Upper lobe of left lung (tissue), 6 donors: ENCODE measurements at regions not wholly inside any gene's neighbourhood (a gene's known extent, or its start where the extent isn't known, plus 50 kb on each side); places are given as distances from the start of the nearest gene placed in this dataset.

Experiments used
- ATAC-seq, 2 donors: fragments of 200-7000 bp; cut with Tn5 transposase; one replicate each; pipeline ENCODE4 v1.9.1; 2022; ENCODE audit warnings: mild to moderate bottlenecking in 2 of 2, moderate library complexity in 2 of 2; ENCODE audit not compliant: low FRiP score in 2 of 2
- DNase-seq, 2 donors: peaks; one replicate each; pipeline ENCODE4 v3.0.0-alpha.2; 2019 to 2020
- H3K27ac ChIP-seq, 4 donors: fragments of 200-600 bp; sonication (generic); one replicate each; pipeline ENCODE4 v1.5.1; 2016 to 2019
- H3K27me3 ChIP-seq, 4 donors: fragments of 200-600 bp; sonication (generic); one replicate each; pipeline ENCODE4 v1.5.1; 2017 to 2019
- H3K36me3 ChIP-seq, 4 donors: fragments of 200-600 bp; sonication (generic); one replicate each; pipeline ENCODE4 v1.5.1; 2016 to 2019
- H3K4me1 ChIP-seq, 4 donors: fragments of 200-600 bp; sonication (generic); one replicate each; pipeline ENCODE4 v1.5.1; 2018 to 2019
- H3K4me3 ChIP-seq, 4 donors: fragments of 200-600 bp; sonication (generic); one replicate each; pipeline ENCODE4 v1.5.1; 2017 to 2019; ENCODE audit warnings: mild to moderate bottlenecking in 2 of 4, moderate library complexity in 1 of 4
- H3K9me3 ChIP-seq, 4 donors: fragments of 200-600 bp; sonication (generic); one replicate each; pipeline ENCODE4 v1.5.1; 2018 to 2019
- CTCF ChIP-seq, 6 experiments: fragments of 450-650 bp in 4 of 6; fragments of 200-600 bp in 2 of 6; sonication (generic) in 2 of 6; IDR thresholded peaks; one replicate each; pipeline ENCODE4 v1.5.1; 2016 to 2019; ENCODE audit warnings: antibody characterized with exemption in 6 of 6
- EP300 ChIP-seq, 4 donors: sonication (generic); formaldehyde crosslinking; IDR thresholded peaks; one replicate each; pipeline ENCODE4 v1.5.1; 2017; ENCODE audit warnings: antibody characterized with exemption in 4 of 4, control low read depth in 2 of 4
- POLR2A ChIP-seq, 4 donors: fragments of 450-650 bp; IDR thresholded peaks; one replicate each; pipeline ENCODE4 v1.5.1; 2016 to 2017; ENCODE audit warnings: antibody characterized with exemption in 4 of 4, mild to moderate bottlenecking in 2 of 4
- POLR2AphosphoS5 ChIP-seq, 2 donors: sonication (generic); formaldehyde crosslinking; IDR thresholded peaks; one replicate each; pipeline ENCODE4 v1.5.1; 2017; ENCODE audit warnings: antibody characterized with exemption in 2 of 2
- WGBS, 2 donors: methylation state at CpG; one replicate each; pipeline ENCODE4 v1.1.5; 2017 to 2018; 5-methylcytosine and 5-hydroxymethylcytosine counted together
- donor health status: DM: no; HTN: no; CAD: no; lungs with moderate emphysema.
- donor health status: DM: no; HTN: yes; CAD: no; lungs with severe emphysema.

- TF ChIP-seq POLR2AphosphoS5 (IDR thresholded peaks at IDR 0.05) (no peak), POLR2A (IDR thresholded peaks at IDR 0.05) (no peak), EP300 (IDR thresholded peaks at IDR 0.05) (no peak), CTCF (IDR thresholded peaks at IDR 0.05) (no peak)
- 77 to 81% methylated on average over 6 of the region's 6 CpGs for WGBS, 2 donors
- H3K36me3 ChIP-seq, result no peaks in the 10 kb centered on the region
- ATAC-seq, result no peak
- no peaks in the 10 kb centered on the region for H3K4me1 ChIP-seq
- DNase-seq, result no peak
- H3K27me3 ChIP-seq, result no peaks in the 10 kb centered on the region
- H3K4me3 ChIP-seq, result no peak overlapping the region
- no peak overlapping the region for H3K27ac ChIP-seq
- H3K9me3 ChIP-seq, result no peaks in the 10 kb centered on the region
Measured at GRCh38 chr16:17571499-17572093, 100.8 kb upstream of the XYLT1 start.

- DNase-seq (no peak), ATAC-seq (no peak)
- no peaks in the 10 kb centered on the region for H3K9me3 ChIP-seq
- no peaks in the 10 kb centered on the region for H3K27me3 ChIP-seq
- H3K4me3 ChIP-seq, result no peak overlapping the region
- no peak overlapping the region for H3K27ac ChIP-seq
- no peaks in the 10 kb centered on the region for H3K4me1 ChIP-seq
- 82 to 93% methylated on average over 7 of the region's 7 CpGs for WGBS, 2 donors
- H3K36me3 ChIP-seq, result no peaks in the 10 kb centered on the region
- no peak for TF ChIP-seq EP300 (IDR thresholded peaks at IDR 0.05)
- no peak for TF ChIP-seq POLR2AphosphoS5 (IDR thresholded peaks at IDR 0.05)
- no peak for TF ChIP-seq POLR2A (IDR thresholded peaks at IDR 0.05)
- no peak for TF ChIP-seq CTCF (IDR thresholded peaks at IDR 0.05)
Measured at GRCh38 chr16:17568239-17568638, 97.5 kb upstream of the XYLT1 start.

- no peaks in the 10 kb centered on the region for H3K9me3 ChIP-seq
- no peak overlapping the region for H3K4me3 ChIP-seq
- H3K4me1 ChIP-seq, result no peaks in the 10 kb centered on the region
- WGBS, 2 donors, result 75 to 83% methylated on average over 7 of the region's 7 CpGs
- H3K36me3 ChIP-seq, result no peaks in the 10 kb centered on the region
- no peak overlapping the region for H3K27ac ChIP-seq
- no peaks in the 10 kb centered on the region for H3K27me3 ChIP-seq
- TF ChIP-seq EP300 (IDR thresholded peaks at IDR 0.05) (no peak), CTCF (IDR thresholded peaks at IDR 0.05) (no peak), POLR2A (IDR thresholded peaks at IDR 0.05) (no peak), POLR2AphosphoS5 (IDR thresholded peaks at IDR 0.05) (no peak)
- no peak for DNase-seq
- no peak for ATAC-seq
Measured at GRCh38 chr16:17567455-17567854, 96.7 kb upstream of the XYLT1 start.

GRCh38 chr16:17566656-17567450, 96.1 kb upstream of the XYLT1 start:
- no peak overlapping the region for H3K4me3 ChIP-seq
- TF ChIP-seq POLR2A (IDR thresholded peaks at IDR 0.05) (no peak), POLR2AphosphoS5 (IDR thresholded peaks at IDR 0.05) (no peak)
- H3K36me3 ChIP-seq, result no peaks in the 10 kb centered on the region
- no peaks in the 10 kb centered on the region for H3K4me1 ChIP-seq
- WGBS, 2 donors, result 85 to 87% methylated on average over 6 of the region's 6 CpGs
- no peak overlapping the region for H3K27ac ChIP-seq
- ATAC-seq (no peak), DNase-seq (no peak)
- no peaks in the 10 kb centered on the region for H3K27me3 ChIP-seq
- no peaks in the 10 kb centered on the region for H3K9me3 ChIP-seq

- no peaks in the 10 kb centered on the region for H3K27me3 ChIP-seq
- TF ChIP-seq POLR2AphosphoS5 (IDR thresholded peaks at IDR 0.05) (no peak), EP300 (IDR thresholded peaks at IDR 0.05) (no peak), CTCF (IDR thresholded peaks at IDR 0.05) (no peak), POLR2A (IDR thresholded peaks at IDR 0.05) (no peak)
- ATAC-seq, result no peak
- H3K4me1 ChIP-seq, result no peaks in the 10 kb centered on the region
- H3K9me3 ChIP-seq, result no peaks in the 10 kb centered on the region
- no peaks in the 10 kb centered on the region for H3K36me3 ChIP-seq
- no peak overlapping the region for H3K27ac ChIP-seq
- no peak for DNase-seq
- 88 to 96% methylated on average over 1 of the region's 1 CpG for WGBS, 2 donors
- H3K4me3 ChIP-seq, result no peak overlapping the region
Measured at GRCh38 chr16:17566075-17566474, 95.3 kb upstream of the XYLT1 start.
